ENCODE measurements at regions not wholly inside any gene's neighbourhood (a gene's known extent, or its start where the extent isn't known, plus 50 kb on each side); places are given as distances from the start of the nearest gene placed in this dataset.

DNA sequence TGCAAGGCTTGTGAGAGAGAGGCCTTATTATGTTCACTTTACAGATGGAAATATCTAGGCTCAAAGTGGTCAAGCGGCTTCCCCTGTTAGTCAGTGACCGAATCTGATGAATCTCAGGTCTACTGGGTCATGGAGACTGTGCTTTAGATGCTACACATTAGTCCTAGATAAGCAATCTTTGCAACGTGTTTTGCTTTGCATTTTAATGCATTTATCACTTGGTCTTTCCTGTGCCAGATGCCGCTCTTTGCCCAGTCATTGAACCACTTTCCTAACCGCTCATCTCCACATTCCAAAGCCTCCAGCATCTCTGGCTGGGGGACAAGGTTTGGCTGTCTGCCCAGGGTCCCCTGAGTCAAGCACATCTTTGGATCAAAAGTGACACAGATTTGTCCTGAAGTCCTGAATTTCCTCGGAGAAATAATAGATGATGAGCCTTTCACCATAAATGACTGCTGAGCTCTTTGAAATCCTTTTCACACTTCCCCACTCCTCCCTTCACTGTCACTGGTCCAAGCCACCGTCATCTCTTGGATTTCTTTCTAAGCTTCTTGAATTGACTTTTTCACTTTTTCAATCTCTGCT, 96.0 kb upstream of the USP24 start:
- TF ChIP-seq, protein P1, sequence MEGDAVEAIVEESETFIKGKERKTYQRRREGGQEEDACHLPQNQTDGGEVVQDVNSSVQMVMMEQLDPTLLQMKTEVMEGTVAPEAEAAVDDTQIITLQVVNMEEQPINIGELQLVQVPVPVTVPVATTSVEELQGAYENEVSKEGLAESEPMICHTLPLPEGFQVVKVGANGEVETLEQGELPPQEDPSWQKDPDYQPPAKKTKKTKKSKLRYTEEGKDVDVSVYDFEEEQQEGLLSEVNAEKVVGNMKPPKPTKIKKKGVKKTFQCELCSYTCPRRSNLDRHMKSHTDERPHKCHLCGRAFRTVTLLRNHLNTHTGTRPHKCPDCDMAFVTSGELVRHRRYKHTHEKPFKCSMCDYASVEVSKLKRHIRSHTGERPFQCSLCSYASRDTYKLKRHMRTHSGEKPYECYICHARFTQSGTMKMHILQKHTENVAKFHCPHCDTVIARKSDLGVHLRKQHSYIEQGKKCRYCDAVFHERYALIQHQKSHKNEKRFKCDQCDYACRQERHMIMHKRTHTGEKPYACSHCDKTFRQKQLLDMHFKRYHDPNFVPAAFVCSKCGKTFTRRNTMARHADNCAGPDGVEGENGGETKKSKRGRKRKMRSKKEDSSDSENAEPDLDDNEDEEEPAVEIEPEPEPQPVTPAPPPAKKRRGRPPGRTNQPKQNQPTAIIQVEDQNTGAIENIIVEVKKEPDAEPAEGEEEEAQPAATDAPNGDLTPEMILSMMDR (conservative IDR thresholded peaks at IDR 0.05) = no peak

More for the DNA sequence above, 96.0 kb upstream of the USP24 start:
- Mint-ChIP-seq H3K9me3 (no peaks in the 10 kb centered on the region), H3K4me3 (no peak overlapping the region), H3K27me3 (ENCODE audit: low read depth) (peaks cover 6% of the 10 kb centered on the region), H3K4me1 (peaks cover 0 to 9% of the 10 kb centered on the region in 2 experiments; a peak in 1 of 4 replicates), H3K36me3 (ENCODE audit: insufficient read depth in 1 of 3, low read depth in 3 of 3) (no peaks in the 10 kb centered on the region), H3K27ac (peak overlapping the region in 1 of 3 experiments; percentile 73; a peak in 2 of 7 replicates)
- no peak overlapping the region for H3K9ac ChIP-seq (ENCODE audit: extremely low read depth, insufficient read length, low read length)
- no peak overlapping the region for H2AFZ ChIP-seq (ENCODE audit: low read length)
- no peak overlapping the region for H4K5ac ChIP-seq (ENCODE audit: insufficient read length, low read depth, low read length)
- H3T11ph ChIP-seq (ENCODE audit: low read length) = no peak overlapping the region
- H2BK15ac ChIP-seq (ENCODE audit: low read depth, low read length) = no peak overlapping the region
- H3K23me2 ChIP-seq (ENCODE audit: insufficient read length, low read depth, low read length, poor library complexity, severe bottlenecking) = no peaks in the 10 kb centered on the region
- no peak overlapping the region for H3K18ac ChIP-seq (ENCODE audit: insufficient read length, low read depth, low read length)
- no peak overlapping the region for H2AK5ac ChIP-seq (ENCODE audit: insufficient read length, low read length)
- no peak overlapping the region for H3K4me2 ChIP-seq (ENCODE audit: insufficient read depth, insufficient read length, low read length)
- no peak overlapping the region for H3K4ac ChIP-seq (ENCODE audit: low read depth, low read length)
- no peak overlapping the region for H3K27ac ChIP-seq (ENCODE audit: insufficient read length, low read depth, low read length)
- H2BK5ac ChIP-seq (ENCODE audit: insufficient read length, low read length) = no peak overlapping the region
- no peaks in the 10 kb centered on the region for H3K79me2 ChIP-seq (ENCODE audit: insufficient read depth, low read length)
- no peak overlapping the region for H3K23ac ChIP-seq (ENCODE audit: insufficient read length, low read depth, low read length)
- DNase-seq = no peak
- H3K27me3 ChIP-seq (ENCODE audit: insufficient read depth, low read length) = no peaks in the 10 kb centered on the region
- H2BK12ac ChIP-seq (ENCODE audit: insufficient read length, low read depth, low read length) = no peak overlapping the region
- no peak overlapping the region for H2BK20ac ChIP-seq (ENCODE audit: low read depth, low read length, poor library complexity, severe bottlenecking)
- H3K79me1 ChIP-seq (ENCODE audit: insufficient read depth, low read depth, low read length, poor library complexity, severe bottlenecking) = no peaks in the 10 kb centered on the region
- no peak overlapping the region for H3K56ac ChIP-seq (ENCODE audit: insufficient read length, low read depth, low read length)
- no peak overlapping the region for H2BK120ac ChIP-seq (ENCODE audit: low read depth, low read length, poor library complexity, severe bottlenecking)
- no peak overlapping the region for H3K14ac ChIP-seq (ENCODE audit: insufficient read depth, low read length)
- H3K4me1 ChIP-seq (ENCODE audit: insufficient read depth, low read length) = no peaks in the 10 kb centered on the region
- H4K20me1 ChIP-seq (ENCODE audit: control insufficient read depth, insufficient read depth, insufficient read length) = no peaks in the 10 kb centered on the region
- H4K8ac ChIP-seq (replicated peaks; ENCODE audit: insufficient read length, low read depth, low read length) = no peak overlapping the region
- H4K91ac ChIP-seq (ENCODE audit: insufficient read length, low read depth, low read length) = no peak overlapping the region
- H3K9me3 ChIP-seq (ENCODE audit: control insufficient read depth, low read depth, low read length) = no peaks in the 10 kb centered on the region
- WGBS (ENCODE audit: extremely low coverage, insufficient read length, low lambda C conversion rate) = no CpG with 5 or more reads among the region's 7 CpGs

Data from H9 (cell line).